ENCODE measurements at regions not wholly inside any gene's neighbourhood (a gene's known extent, or its start where the extent isn't known, plus 50 kb on each side); places are given as distances from the start of the nearest gene placed in this dataset.
"Not testable (repeated sequence)": the region's sequence is repeated elsewhere in the genome, so short reads cannot be mapped to it uniquely, and the experiment has no call there.

DNA sequence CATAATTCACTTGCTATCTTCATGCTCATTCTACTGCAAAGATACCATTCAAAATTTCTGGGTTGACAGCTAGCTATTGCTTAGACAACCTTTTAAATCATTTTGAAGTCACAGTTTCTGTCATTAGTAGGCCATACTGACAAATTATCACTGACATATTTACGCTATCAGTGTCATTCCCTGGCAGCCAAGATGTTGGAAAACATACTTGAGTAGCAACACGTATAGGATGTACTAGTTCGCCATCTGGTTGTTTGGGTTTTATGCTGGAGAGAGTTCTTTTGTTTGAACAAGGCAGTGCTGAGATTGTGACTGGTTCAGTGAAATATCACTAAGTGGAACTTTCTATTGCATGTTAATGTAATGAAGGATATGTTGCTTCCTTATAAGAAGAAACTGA is 621.9 kb downstream of the DTWD2 start:
- DNase-seq: no peak

GRCh38 chr5:118365718-118366117 is 622.6 kb downstream of the DTWD2 start:
- DNase-seq: no peak

- DNase-seq: no peak
Measured at GRCh38 chr5:118354797-118355196, 633.5 kb downstream of the DTWD2 start.

DNA sequence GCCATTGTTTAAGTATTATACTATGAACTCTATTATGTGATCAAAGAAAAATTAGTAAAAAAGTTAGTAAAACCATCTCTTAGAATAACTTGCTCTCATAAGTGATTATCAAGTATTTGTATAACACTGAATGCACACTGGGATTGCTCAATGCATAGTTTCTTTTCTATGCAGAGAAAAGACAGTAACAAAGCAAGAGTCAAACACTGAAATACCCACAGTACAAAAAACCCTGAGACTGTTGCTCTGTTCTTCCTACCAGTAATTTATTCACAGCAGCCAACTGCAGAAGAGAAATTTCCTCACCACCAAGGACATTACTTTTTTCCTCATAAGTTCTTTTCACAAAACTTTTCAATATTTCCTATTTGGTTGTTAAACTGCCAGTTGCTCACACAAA is 634.4 kb downstream of the DTWD2 start:
- no peak for DNase-seq

GRCh38 chr5:118336468-118336867 is 651.9 kb downstream of the DTWD2 start:
- no peak for DNase-seq

- no peak for DNase-seq
Measured at GRCh38 chr5:118327389-118327788, 661.0 kb downstream of the DTWD2 start.

GRCh38 chr5:118326481-118327045 is 661.8 kb downstream of the DTWD2 start:
- DNase-seq: no peak

GRCh38 chr5:118325931-118326330 is 662.4 kb downstream of the DTWD2 start:
- no peak for DNase-seq

GRCh38 chr5:118323723-118324122 is 664.6 kb downstream of the DTWD2 start:
- not testable (repeated sequence) for DNase-seq

GRCh38 chr5:118321081-118321480 is 667.3 kb downstream of the DTWD2 start:
- DNase-seq: no peak

DNA sequence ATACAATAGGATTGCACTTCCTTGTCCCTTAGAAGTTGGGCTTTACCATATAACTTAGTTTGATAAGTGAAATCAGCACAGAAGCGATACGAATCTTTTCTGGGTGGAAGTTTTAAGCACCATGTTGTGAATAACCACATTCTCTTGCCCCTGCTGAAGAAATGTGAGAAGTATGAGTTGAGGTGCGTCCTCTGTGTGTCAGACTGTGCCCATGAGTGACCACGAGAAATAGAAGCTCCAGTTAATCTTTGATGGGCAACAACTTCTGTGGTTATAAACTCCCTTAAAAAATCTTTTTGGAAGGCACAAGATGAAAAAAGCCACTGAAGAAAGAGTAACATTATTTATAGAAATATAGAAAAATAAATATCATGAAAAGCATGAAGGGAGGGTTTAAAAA is 668.2 kb downstream of the DTWD2 start:
- DNase-seq: no peak

- no peak for DNase-seq
Measured at GRCh38 chr5:118314931-118315330, 673.4 kb downstream of the DTWD2 start.

DNA sequence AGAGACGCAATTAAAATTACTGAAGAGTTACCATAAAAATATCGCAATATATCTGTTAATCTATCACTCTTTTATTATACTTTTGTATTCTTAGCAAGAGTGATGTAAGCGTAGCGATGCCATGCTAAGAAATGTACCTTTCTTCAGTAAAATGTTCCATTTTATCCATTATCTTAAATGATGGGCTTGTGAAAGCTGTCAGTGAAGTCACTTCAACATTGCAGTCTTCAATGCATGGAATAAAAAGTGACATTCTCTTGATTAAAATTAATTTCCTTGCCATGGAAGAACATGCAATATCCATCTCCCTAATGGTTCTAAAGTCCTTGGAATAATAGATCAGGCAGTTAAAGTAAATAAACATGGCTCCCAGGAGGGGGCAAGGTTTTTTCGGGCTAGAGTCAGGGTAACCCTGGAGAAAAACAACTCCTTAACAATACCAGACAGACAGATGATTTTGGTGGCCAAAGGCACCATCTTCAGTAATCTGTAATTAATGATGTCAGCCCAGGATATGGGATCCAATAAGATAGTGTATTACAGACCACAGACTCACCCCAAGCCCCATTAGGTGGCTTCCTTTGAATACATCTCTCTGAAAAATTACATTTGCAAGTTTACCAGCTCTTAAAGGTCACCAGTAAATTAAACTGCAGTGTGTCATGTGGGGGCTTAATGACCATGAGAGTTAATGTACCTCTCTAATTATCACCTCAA is 677.1 kb downstream of the DTWD2 start:
- no peak for DNase-seq

- no peak for DNase-seq
Measured at GRCh38 chr5:118310401-118310800, 677.9 kb downstream of the DTWD2 start.

DNA sequence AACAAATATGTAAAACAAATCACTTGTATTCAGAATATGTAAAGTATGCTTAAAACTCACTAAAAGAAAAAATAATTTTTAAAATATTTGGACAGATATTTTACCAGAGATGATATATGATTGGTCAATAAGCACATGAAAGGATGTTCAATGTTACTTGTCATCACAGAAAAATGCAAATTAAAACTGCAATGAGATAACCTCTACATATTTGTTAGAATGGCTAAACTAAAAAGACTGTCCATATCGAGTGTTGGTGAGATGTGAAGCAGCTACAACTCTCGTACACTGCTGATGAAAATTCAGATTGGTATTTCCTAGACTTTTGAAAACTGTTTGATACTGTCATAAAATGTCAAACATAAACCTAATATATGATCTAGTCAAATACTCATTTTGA is 685.1 kb downstream of the DTWD2 start:
- DNase-seq: no peak

DNA sequence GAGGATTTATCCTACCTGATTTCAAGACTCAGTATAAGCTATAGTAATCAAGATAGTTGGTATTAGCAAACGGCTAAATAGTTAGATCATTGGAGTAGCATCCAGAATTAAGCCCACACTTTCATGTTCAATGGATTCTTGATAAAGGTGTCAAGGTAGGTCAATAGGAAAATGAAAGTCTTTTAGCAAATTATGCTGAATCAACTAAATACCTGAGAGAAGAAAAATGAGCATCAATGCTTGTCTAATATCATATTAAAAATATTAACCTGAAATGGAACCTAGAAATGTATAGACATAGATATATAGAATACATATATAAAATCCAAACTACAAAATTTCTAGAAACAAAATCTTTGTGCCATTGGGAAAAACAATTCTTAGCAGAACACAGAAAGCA is 685.6 kb downstream of the DTWD2 start:
- DNase-seq: no peak

- no peak for DNase-seq
Measured at GRCh38 chr5:118301696-118302095, 686.7 kb downstream of the DTWD2 start.

GRCh38 chr5:118295045-118295444 is 693.3 kb downstream of the DTWD2 start:
- no peak for DNase-seq

DNA sequence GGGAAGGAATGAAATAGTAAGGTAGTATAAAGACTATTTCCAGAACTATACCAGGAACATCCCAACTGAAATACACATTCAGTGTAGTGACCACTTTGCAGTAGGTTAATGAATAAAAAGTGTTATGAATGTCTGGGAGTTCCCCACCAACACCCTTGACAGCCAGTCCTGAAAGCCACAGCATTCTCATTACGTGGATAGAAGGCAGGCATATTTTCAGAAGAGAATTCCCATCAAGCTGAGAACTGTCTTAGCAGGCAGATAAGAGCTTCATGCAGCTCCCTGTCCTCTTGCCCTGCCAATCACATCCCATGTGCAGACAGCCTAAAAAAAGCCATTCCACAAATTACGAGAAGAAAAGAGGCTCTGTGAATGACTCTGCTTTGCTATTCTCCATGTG is 695.0 kb downstream of the DTWD2 start:
- DNase-seq: no peak

GRCh38 chr5:118290204-118290603 is 698.1 kb downstream of the DTWD2 start:
- no peak for DNase-seq

- DNase-seq: not testable (repeated sequence)
Measured at GRCh38 chr5:118284230-118284629, 704.1 kb downstream of the DTWD2 start.

DNA sequence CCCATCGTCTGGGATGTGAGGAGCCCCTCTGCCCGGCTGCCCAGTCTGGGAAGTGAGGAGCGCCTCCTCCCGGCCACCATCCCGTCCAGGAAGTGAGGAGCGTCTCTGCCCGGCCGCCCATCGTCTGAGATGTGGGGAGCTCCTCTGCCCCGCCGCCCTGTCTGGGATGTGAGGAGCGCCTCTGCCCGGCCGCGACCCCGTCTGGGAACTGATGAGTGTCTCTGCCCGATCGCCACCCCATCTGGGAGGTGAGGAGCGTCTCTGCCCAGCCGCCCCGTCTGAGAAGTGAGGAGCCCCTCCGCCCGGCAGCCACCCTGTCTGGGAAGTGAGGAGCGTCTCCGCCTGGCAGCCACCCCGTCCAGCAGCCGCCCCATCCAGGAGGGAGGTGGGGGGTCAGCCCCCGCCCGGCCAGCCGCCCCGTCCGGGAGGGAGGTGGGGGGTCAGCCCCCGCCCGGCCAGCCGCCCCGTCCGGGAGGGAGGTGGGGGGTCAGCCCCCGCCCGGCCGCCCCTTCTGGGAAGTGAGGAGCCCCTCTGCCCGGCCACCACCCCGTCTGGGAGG is 705.8 kb downstream of the DTWD2 start:
- not testable (repeated sequence) for DNase-seq

- no peak for DNase-seq
Measured at GRCh38 chr5:118279540-118280294, 708.6 kb downstream of the DTWD2 start.

GRCh38 chr5:118270526-118270925 is 717.8 kb downstream of the DTWD2 start:
- no peak for DNase-seq

All from NCI-H748 treated with DMSO at 0.1 percent for 48 hours (cell line).